HEK293 (cell line): ENCODE measurements at regions not wholly inside any gene's neighbourhood (a gene's known extent, or its start where the extent isn't known, plus 50 kb on each side); places are given as distances from the start of the nearest gene placed in this dataset.

ENCODE experiments used
- CTCF ChIA-PET: fragments of 350-600 bp; formaldehyde crosslinking; extraction: SDS; loops from one replicate; lab custom pipeline; 2021; ENCODE audit warnings: antibody characterized with exemption; lab: Yijun Ruan, JAX
- POLR2A ChIA-PET: fragments of 300-600 bp; formaldehyde crosslinking; extraction: SDS; loops from one replicate; lab custom pipeline; 2020; ENCODE audit warnings: antibody characterized with exemption, inconsistent platforms; lab: Yijun Ruan, JAX
- H3K27ac ChIP-seq: fragments of 200-500 bp; sonication (Bioruptor generic); 2 replicates; pipeline ENCODE4 v1.5.1; 2014; ENCODE audit warnings: low read depth, low read length, control low read depth, inconsistent platforms; ENCODE audit errors: extremely low read depth
- H3K36me3 ChIP-seq, 2 experiments: fragments of 200-500 bp in 1 of 2; sonication (Bioruptor generic) in 1 of 2; 1 replicate in 1 of 2; 2 replicates in 1 of 2; pipeline ENCODE4 v1.5.1; 2014 to 2017; ENCODE audit warnings: inconsistent platforms in 2 of 2, low read length in 2 of 2; ENCODE audit not compliant: control insufficient read depth in 2 of 2, insufficient read depth in 1 of 2
- H3K4me1 ChIP-seq: fragments of 200-500 bp; sonication (Bioruptor generic); 2 replicates; pipeline ENCODE4 v1.5.1; 2014; ENCODE audit warnings: mild to moderate bottlenecking, low read length, inconsistent platforms; ENCODE audit not compliant: control insufficient read depth, insufficient read depth
- H3K4me3 ChIP-seq: 2 replicates; pipeline ENCODE4 v1.5.1; 2011; ENCODE audit warnings: low read depth, mild to moderate bottlenecking, control low read depth, low read length, moderate library complexity
- H3K9me3 ChIP-seq: fragments of 200-500 bp; sonication (Bioruptor generic); 2 replicates; pipeline ENCODE4 v1.5.1; 2014; ENCODE audit warnings: low read depth, low read length, inconsistent platforms; ENCODE audit not compliant: control insufficient read depth, insufficient read depth
- BCL11A ChIP-seq: fragments of 450-650 bp; formaldehyde crosslinking; IDR thresholded peaks from 2 replicates; pipeline ENCODE4 v1.5.1; 2016; ENCODE audit warnings: low read depth, missing biosample characterization, missing genetic modification characterization
- KLF7 ChIP-seq: fragments of 450-650 bp; formaldehyde crosslinking; IDR thresholded peaks from 2 replicates; pipeline ENCODE4 v1.5.1; 2016; ENCODE audit warnings: missing biosample characterization, missing genetic modification characterization, borderline replicate concordance
- MEIS1 ChIP-seq: sonication (generic); formaldehyde crosslinking; IDR thresholded peaks from 2 replicates; pipeline ENCODE4 v1.8.1; 2022; ENCODE audit warnings: missing genetic modification reagents, mild to moderate bottlenecking, borderline replicate concordance
- PBX3 ChIP-seq: sonication (generic); formaldehyde crosslinking; IDR thresholded peaks from 2 replicates; pipeline ENCODE4 v1.8.1; 2022; ENCODE audit warnings: mild to moderate bottlenecking, moderate library complexity, missing genetic modification reagents
- PRDM10 ChIP-seq: fragments of 450-650 bp; formaldehyde crosslinking; IDR thresholded peaks from 2 replicates; pipeline ENCODE4 v1.5.1; 2016; ENCODE audit warnings: missing biosample characterization, missing genetic modification characterization
- TRIM28 ChIP-seq: IDR thresholded peaks from 2 replicates; pipeline ENCODE4 v1.6.1; 2011; ENCODE audit warnings: low read length, control low read depth, borderline replicate concordance
- ZNF211 ChIP-seq: fragments of 450-650 bp; formaldehyde crosslinking; IDR thresholded peaks from 2 replicates; pipeline ENCODE4 v1.5.1; 2016; ENCODE audit warnings: low read depth, missing biosample characterization, missing genetic modification characterization
- ZNF214 ChIP-seq: fragments of 450-650 bp; formaldehyde crosslinking; IDR thresholded peaks from 2 replicates; pipeline ENCODE4 v1.5.1; 2017; ENCODE audit warnings: missing biosample characterization, mild to moderate bottlenecking, missing genetic modification characterization, borderline replicate concordance
- ZNF221 ChIP-seq: fragments of 450-650 bp; formaldehyde crosslinking; IDR thresholded peaks from 2 replicates; pipeline ENCODE4 v1.5.1; 2017; ENCODE audit warnings: missing biosample characterization, missing genetic modification characterization, borderline replicate concordance
- ZNF248 ChIP-seq: fragments of 450-650 bp; formaldehyde crosslinking; IDR thresholded peaks from 2 replicates; pipeline ENCODE4 v1.5.1; 2017; ENCODE audit warnings: missing biosample characterization, missing genetic modification characterization
- ZNF266 ChIP-seq: fragments of 450-650 bp; formaldehyde crosslinking; IDR thresholded peaks from 2 replicates; pipeline ENCODE4 v1.5.1; 2016; ENCODE audit warnings: missing biosample characterization, missing genetic modification characterization, low read depth
- ZNF391 ChIP-seq: fragments of 450-650 bp; formaldehyde crosslinking; IDR thresholded peaks from 2 replicates; pipeline ENCODE4 v1.5.1; 2016; ENCODE audit warnings: low read depth, missing biosample characterization, missing genetic modification characterization, borderline replicate concordance
- ZNF394 ChIP-seq: fragments of 450-650 bp; formaldehyde crosslinking; IDR thresholded peaks from 2 replicates; pipeline ENCODE4 v1.5.1; 2016; ENCODE audit warnings: missing biosample characterization, missing genetic modification characterization, mild to moderate bottlenecking, moderate library complexity, borderline replicate concordance
- ZNF521 ChIP-seq: fragments of 450-650 bp; formaldehyde crosslinking; IDR thresholded peaks from 2 replicates; pipeline ENCODE4 v1.5.1; 2017; ENCODE audit warnings: missing biosample characterization, mild to moderate bottlenecking, missing genetic modification characterization
- ZNF544 ChIP-seq: fragments of 450-650 bp; formaldehyde crosslinking; IDR thresholded peaks from 2 replicates; pipeline ENCODE4 v1.5.0; 2017; ENCODE audit warnings: missing biosample characterization, missing genetic modification characterization
- ZNF585B ChIP-seq: fragments of 450-650 bp; formaldehyde crosslinking; IDR thresholded peaks from 2 replicates; pipeline ENCODE4 v1.5.1; 2016; ENCODE audit warnings: missing biosample characterization, missing genetic modification characterization
- ZNF701 ChIP-seq: fragments of 450-650 bp; formaldehyde crosslinking; IDR thresholded peaks from 2 replicates; pipeline ENCODE4 v1.5.1; 2016; ENCODE audit warnings: missing biosample characterization, missing genetic modification characterization
- ZSCAN16 ChIP-seq: fragments of 450-650 bp; formaldehyde crosslinking; IDR thresholded peaks from 2 replicates; pipeline ENCODE4 v1.5.1; 2016; ENCODE audit warnings: missing biosample characterization, missing genetic modification characterization
- ZSCAN18 ChIP-seq: fragments of 450-650 bp; formaldehyde crosslinking; IDR thresholded peaks from 2 replicates; pipeline ENCODE4 v1.5.1; 2016; ENCODE audit warnings: missing biosample characterization, missing genetic modification characterization
- ZXDB ChIP-seq: fragments of 450-650 bp; formaldehyde crosslinking; IDR thresholded peaks from 2 replicates; pipeline ENCODE4 v1.5.1; 2016; ENCODE audit warnings: missing biosample characterization, missing genetic modification characterization
- TF ChIP-seq, protein P1 (sequence below): fragments of 450-650 bp; formaldehyde crosslinking; IDR thresholded peaks from 2 replicates; pipeline ENCODE4; 2016; ENCODE audit warnings: missing biosample characterization, missing genetic modification characterization
- TF ChIP-seq, protein P2 (sequence below): fragments of 450-650 bp; formaldehyde crosslinking; IDR thresholded peaks from 2 replicates; pipeline ENCODE4 v1.5.1; 2016; ENCODE audit warnings: missing biosample characterization, missing genetic modification characterization
- TF ChIP-seq, protein P3 (sequence below): fragments of 450-650 bp; IDR thresholded peaks from 2 replicates; pipeline ENCODE4 v1.5.1; 2018; ENCODE audit warnings: missing biosample characterization, missing genetic modification characterization

DNA sequence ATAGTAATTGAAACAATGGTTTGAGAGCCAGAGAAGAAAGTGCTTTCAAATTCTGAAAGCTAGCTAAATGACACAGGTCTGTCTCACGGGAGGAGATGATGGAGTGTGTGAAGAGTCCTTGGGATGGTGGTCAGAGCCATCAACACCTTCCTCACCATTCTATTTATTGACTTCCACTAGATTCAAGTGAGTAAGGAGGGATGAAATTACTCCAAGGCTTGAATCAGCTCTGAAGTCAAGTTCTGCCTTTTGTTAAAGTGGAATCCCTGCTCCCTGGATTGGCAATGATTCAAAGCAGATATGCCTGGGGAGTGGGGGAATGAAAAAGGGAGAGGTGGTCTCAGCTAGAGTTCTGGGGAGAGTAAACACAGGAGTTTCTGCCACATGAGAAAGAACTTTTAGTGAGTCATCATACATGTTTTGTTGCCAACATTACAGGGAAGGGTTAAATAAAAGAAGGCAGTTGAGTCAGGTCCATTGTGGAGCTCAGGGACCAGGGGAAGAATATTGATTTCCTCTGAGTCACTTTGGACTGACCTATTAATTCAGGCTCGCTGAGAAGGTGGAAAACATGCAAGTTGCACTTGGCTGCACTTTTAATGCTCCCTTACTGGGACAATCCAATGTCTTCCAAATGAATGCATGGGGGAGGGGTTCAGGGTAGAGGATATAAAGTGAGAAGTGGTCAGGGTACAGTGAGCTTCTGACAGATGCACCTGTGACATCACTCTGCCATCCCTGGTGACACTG is 142.7 kb downstream of the TBX5 start (continued):
- TF ChIP-seq PRDM10 (tag by site-specific recombination) (no peak), PBX3 (no peak), ZNF248 (tag by site-specific recombination) (no peak), ZNF221 (tag by site-specific recombination) (no peak), ZNF521 (tag by site-specific recombination) (no peak)
- TF ChIP-seq, protein P1, sequence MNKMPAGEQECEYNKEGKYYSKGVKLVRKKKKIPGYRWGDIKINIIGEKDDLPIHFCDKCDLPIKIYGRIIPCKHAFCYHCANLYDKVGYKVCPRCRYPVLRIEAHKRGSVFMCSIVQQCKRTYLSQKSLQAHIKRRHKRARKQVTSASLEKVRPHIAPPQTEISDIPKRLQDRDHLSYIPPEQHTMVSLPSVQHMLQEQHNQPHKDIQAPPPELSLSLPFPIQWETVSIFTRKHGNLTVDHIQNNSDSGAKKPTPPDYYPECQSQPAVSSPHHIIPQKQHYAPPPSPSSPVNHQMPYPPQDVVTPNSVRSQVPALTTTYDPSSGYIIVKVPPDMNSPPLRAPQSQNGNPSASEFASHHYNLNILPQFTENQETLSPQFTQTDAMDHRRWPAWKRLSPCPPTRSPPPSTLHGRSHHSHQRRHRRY (tag by site-specific recombination) = no peak
- TF ChIP-seq, all 188 proteins: peak for 0

DNA sequence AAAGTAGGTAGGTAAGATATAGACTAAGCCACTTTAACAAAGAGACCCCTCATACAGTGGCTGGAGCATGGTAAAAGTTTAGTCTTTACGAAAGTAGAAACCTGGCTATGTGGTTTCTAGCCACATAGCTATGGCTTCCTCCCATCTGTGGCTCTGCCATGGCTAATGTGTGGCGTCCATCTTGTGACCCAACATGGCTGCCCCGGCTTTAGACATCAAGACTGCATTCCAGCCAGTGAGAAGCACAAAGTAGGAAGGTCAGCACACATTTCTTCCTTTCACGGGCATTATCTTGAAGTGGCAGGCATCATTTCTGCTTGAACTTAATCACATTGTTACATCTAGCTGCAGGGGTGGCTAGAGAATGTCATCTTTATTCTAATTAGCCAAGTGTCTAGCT is 148.3 kb downstream of the TBX5 start:
- Histone ChIP-seq H3K4me1 (no peaks in the 10 kb centered on the region), H3K9me3 (no peaks in the 10 kb centered on the region), H3K27ac (no peak overlapping the region)
- TF ChIP-seq, protein P2, sequence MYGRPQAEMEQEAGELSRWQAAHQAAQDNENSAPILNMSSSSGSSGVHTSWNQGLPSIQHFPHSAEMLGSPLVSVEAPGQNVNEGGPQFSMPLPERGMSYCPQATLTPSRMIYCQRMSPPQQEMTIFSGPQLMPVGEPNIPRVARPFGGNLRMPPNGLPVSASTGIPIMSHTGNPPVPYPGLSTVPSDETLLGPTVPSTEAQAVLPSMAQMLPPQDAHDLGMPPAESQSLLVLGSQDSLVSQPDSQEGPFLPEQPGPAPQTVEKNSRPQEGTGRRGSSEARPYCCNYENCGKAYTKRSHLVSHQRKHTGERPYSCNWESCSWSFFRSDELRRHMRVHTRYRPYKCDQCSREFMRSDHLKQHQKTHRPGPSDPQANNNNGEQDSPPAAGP (tag by site-specific recombination) = no peak
- TF ChIP-seq, all 188 proteins: peak for 0
- ChIA-PET CTCF (no interaction called here), POLR2A (no interaction called here)
- H3K36me3 ChIP-seq = no peaks in the 10 kb centered on the region
- H3K4me3 ChIP-seq = no peak overlapping the region

DNA sequence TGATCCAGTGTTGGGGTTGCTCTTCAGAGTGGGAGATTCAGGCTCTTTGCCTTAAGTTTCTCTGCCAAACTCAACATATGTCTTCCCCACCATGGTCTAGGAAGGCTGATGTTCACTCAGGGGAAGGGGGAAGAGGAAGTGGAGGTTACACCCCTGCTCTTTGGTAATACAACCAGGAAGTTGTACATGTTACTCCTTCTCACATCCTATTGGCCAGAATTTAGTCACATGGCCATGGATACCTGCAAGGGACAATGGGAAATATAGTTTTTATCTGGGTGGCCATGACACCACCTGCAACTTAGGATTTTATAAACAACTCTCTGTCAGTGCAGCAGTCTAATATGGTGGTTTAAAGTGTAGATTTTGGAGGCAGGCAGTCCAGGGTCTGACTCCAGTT is 150.9 kb downstream of the TBX5 start:
- Histone ChIP-seq H3K4me3 (no peak overlapping the region), H3K4me1 (no peaks in the 10 kb centered on the region), H3K36me3 (no peaks in the 10 kb centered on the region), H3K27ac (no peak overlapping the region), H3K9me3 (no peaks in the 10 kb centered on the region)
- TF ChIP-seq ZNF391 (tag by site-specific recombination) (no peak), ZNF211 (tag by site-specific recombination) (no peak), MEIS1 (CRISPR knock-in tag) (no peak), ZNF701 (tag by site-specific recombination) (no peak), ZNF544 (no peak), BCL11A (tag by site-specific recombination) (no peak), ZNF266 (tag by site-specific recombination) (no peak), ZSCAN18 (tag by site-specific recombination) (no peak), ZSCAN16 (tag by site-specific recombination) (no peak), ZNF394 (no peak), ZNF585B (tag by site-specific recombination) (no peak), KLF7 (tag by site-specific recombination) (no peak), ZNF214 (no peak), ZXDB (no peak), TRIM28 (no peak)
- TF ChIP-seq, protein P3, sequence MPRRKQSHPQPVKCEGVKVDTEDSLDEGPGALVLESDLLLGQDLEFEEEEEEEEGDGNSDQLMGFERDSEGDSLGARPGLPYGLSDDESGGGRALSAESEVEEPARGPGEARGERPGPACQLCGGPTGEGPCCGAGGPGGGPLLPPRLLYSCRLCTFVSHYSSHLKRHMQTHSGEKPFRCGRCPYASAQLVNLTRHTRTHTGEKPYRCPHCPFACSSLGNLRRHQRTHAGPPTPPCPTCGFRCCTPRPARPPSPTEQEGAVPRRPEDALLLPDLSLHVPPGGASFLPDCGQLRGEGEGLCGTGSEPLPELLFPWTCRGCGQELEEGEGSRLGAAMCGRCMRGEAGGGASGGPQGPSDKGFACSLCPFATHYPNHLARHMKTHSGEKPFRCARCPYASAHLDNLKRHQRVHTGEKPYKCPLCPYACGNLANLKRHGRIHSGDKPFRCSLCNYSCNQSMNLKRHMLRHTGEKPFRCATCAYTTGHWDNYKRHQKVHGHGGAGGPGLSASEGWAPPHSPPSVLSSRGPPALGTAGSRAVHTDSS (tag by site-specific recombination) = no peak
- ChIA-PET CTCF (no interaction called here), POLR2A (no interaction called here)
